ENCODE measurements at regions not wholly inside any gene's neighbourhood (a gene's known extent, or its start where the extent isn't known, plus 50 kb on each side); places are given as distances from the start of the nearest gene placed in this dataset.
"Not testable (repeated sequence)": the region's sequence is repeated elsewhere in the genome, so short reads cannot be mapped to it uniquely, and the experiment has no call there.

GRCh38 chr12:127145929-127146789 is 1120.8 kb upstream of the TMEM132C start:
- no peak overlapping the region for H3K4me3 ChIP-seq (ENCODE audit: low read length)
- no peak overlapping the region for H3K9ac ChIP-seq (ENCODE audit: low read depth, low read length)
- H3K4me1 ChIP-seq (ENCODE audit: insufficient read depth, low read length) = peaks cover 25% of the 10 kb centered on the region; the same call in 1 of the 2 replicates
- no peaks in the 10 kb centered on the region for H3K27me3 ChIP-seq (ENCODE audit: insufficient read depth, low read length)
- no peaks in the 10 kb centered on the region for H3K36me3 ChIP-seq (ENCODE audit: insufficient read depth, low read depth, low read length)
- H3K9me3 ChIP-seq (ENCODE audit: insufficient read depth, low read depth, low read length) = no peaks in the 10 kb centered on the region; the same call in 1 of the 2 replicates
- no peak overlapping the region for H3K27ac ChIP-seq (ENCODE audit: low read length)

- Histone ChIP-seq H3K9me3 (ENCODE audit: insufficient read depth, low read depth, low read length) (no peaks in the 10 kb centered on the region; the same call in 1 of the 2 replicates), H3K27ac (ENCODE audit: low read length) (peak overlapping the region; percentile 53), H3K27me3 (ENCODE audit: insufficient read depth, low read length) (no peaks in the 10 kb centered on the region), H3K36me3 (ENCODE audit: insufficient read depth, low read depth, low read length) (no peaks in the 10 kb centered on the region), H3K4me1 (ENCODE audit: insufficient read depth, low read length) (peaks cover 25% of the 10 kb centered on the region; the same call in 1 of the 2 replicates), H3K4me3 (ENCODE audit: low read length) (peak overlapping the region; percentile 11; the same call in 1 of the 2 replicates), H3K9ac (ENCODE audit: low read depth, low read length) (peak overlapping the region; percentile 33; the same call in 1 of the 2 replicates)
Observed at GRCh38 chr12:127146991-127147718, 1119.8 kb upstream of the TMEM132C start.

- peak overlapping the region; percentile 53 for H3K27ac ChIP-seq (ENCODE audit: low read length)
Observed at GRCh38 chr12:127147724-127148123, 1119.2 kb upstream of the TMEM132C start.

GRCh38 chr12:127148318-127148717 is 1118.7 kb upstream of the TMEM132C start:
- Histone ChIP-seq H3K27me3 (ENCODE audit: insufficient read depth, low read length) (no peaks in the 10 kb centered on the region), H3K9ac (ENCODE audit: low read depth, low read length) (peak overlapping the region; percentile 50; the same call in 1 of the 2 replicates), H3K9me3 (ENCODE audit: insufficient read depth, low read depth, low read length) (no peaks in the 10 kb centered on the region; the same call in 1 of the 2 replicates), H3K36me3 (ENCODE audit: insufficient read depth, low read depth, low read length) (no peaks in the 10 kb centered on the region), H3K4me3 (ENCODE audit: low read length) (no peak overlapping the region; the same call in 1 of the 2 replicates), H3K4me1 (ENCODE audit: insufficient read depth, low read length) (peaks cover 23% of the 10 kb centered on the region; the same call in 1 of the 2 replicates), H3K27ac (ENCODE audit: low read length) (peak overlapping the region; percentile 19)

More at GRCh38 chr12:127147724-127148123, 1119.2 kb upstream of the TMEM132C start:
- Histone ChIP-seq H3K4me3 (ENCODE audit: low read length) (peak overlapping the region; percentile 11; the same call in 1 of the 2 replicates), H3K36me3 (ENCODE audit: insufficient read depth, low read depth, low read length) (no peaks in the 10 kb centered on the region), H3K4me1 (ENCODE audit: insufficient read depth, low read length) (peaks cover 25% of the 10 kb centered on the region; the same call in 1 of the 2 replicates), H3K9me3 (ENCODE audit: insufficient read depth, low read depth, low read length) (no peaks in the 10 kb centered on the region; the same call in 1 of the 2 replicates), H3K9ac (ENCODE audit: low read depth, low read length) (peak overlapping the region; percentile 50; the same call in 1 of the 2 replicates), H3K27me3 (ENCODE audit: insufficient read depth, low read length) (no peaks in the 10 kb centered on the region)

GRCh38 chr12:127149226-127149964 is 1117.6 kb upstream of the TMEM132C start:
- no peaks in the 10 kb centered on the region for H3K36me3 ChIP-seq (ENCODE audit: insufficient read depth, low read depth, low read length)
- H3K27ac ChIP-seq (ENCODE audit: low read length) = no peak overlapping the region
- no peak overlapping the region for H3K9ac ChIP-seq (ENCODE audit: low read depth, low read length)
- no peaks in the 10 kb centered on the region; the same call in 1 of the 2 replicates for H3K9me3 ChIP-seq (ENCODE audit: insufficient read depth, low read depth, low read length)
- H3K4me3 ChIP-seq (ENCODE audit: low read length) = no peak overlapping the region
- H3K4me1 ChIP-seq (ENCODE audit: insufficient read depth, low read length) = peaks cover 22% of the 10 kb centered on the region; the same call in 1 of the 2 replicates
- no peaks in the 10 kb centered on the region for H3K27me3 ChIP-seq (ENCODE audit: insufficient read depth, low read length)

- H3K4me1 ChIP-seq (ENCODE audit: insufficient read depth, low read length) = peaks cover 22% of the 10 kb centered on the region; the same call in 1 of the 2 replicates
- H3K9me3 ChIP-seq (ENCODE audit: insufficient read depth, low read depth, low read length) = no peaks in the 10 kb centered on the region; the same call in 1 of the 2 replicates
- no peak overlapping the region for H3K4me3 ChIP-seq (ENCODE audit: low read length)
- no peaks in the 10 kb centered on the region for H3K36me3 ChIP-seq (ENCODE audit: insufficient read depth, low read depth, low read length)
- no peak overlapping the region for H3K27ac ChIP-seq (ENCODE audit: low read length)
- no peaks in the 10 kb centered on the region for H3K27me3 ChIP-seq (ENCODE audit: insufficient read depth, low read length)
- no peak overlapping the region for H3K9ac ChIP-seq (ENCODE audit: low read depth, low read length)
Observed at GRCh38 chr12:127150028-127150427, 1116.9 kb upstream of the TMEM132C start.

- H3K36me3 ChIP-seq (ENCODE audit: insufficient read depth, low read depth, low read length) = no peaks in the 10 kb centered on the region
- no peaks in the 10 kb centered on the region for H3K27me3 ChIP-seq (ENCODE audit: insufficient read depth, low read length)
- no peaks in the 10 kb centered on the region; the same call in 1 of the 2 replicates for H3K9me3 ChIP-seq (ENCODE audit: insufficient read depth, low read depth, low read length)
- H3K9ac ChIP-seq (ENCODE audit: low read depth, low read length) = no peak overlapping the region
- H3K4me1 ChIP-seq (ENCODE audit: insufficient read depth, low read length) = peaks cover 22% of the 10 kb centered on the region; the same call in 1 of the 2 replicates
- no peak overlapping the region for H3K4me3 ChIP-seq (ENCODE audit: low read length)
- no peak overlapping the region for H3K27ac ChIP-seq (ENCODE audit: low read length)
Observed at GRCh38 chr12:127150479-127150878, 1116.5 kb upstream of the TMEM132C start.

- peaks cover 22% of the 10 kb centered on the region; the same call in 1 of the 2 replicates for H3K4me1 ChIP-seq (ENCODE audit: insufficient read depth, low read length)
- H3K27me3 ChIP-seq (ENCODE audit: insufficient read depth, low read length) = no peaks in the 10 kb centered on the region
- H3K4me3 ChIP-seq (ENCODE audit: low read length) = no peak overlapping the region
- no peaks in the 10 kb centered on the region; the same call in 1 of the 2 replicates for H3K9me3 ChIP-seq (ENCODE audit: insufficient read depth, low read depth, low read length)
- H3K9ac ChIP-seq (ENCODE audit: low read depth, low read length) = no peak overlapping the region
- H3K27ac ChIP-seq (ENCODE audit: low read length) = no peak overlapping the region
- H3K36me3 ChIP-seq (ENCODE audit: insufficient read depth, low read depth, low read length) = no peaks in the 10 kb centered on the region
Observed at GRCh38 chr12:127150956-127151355, 1116.0 kb upstream of the TMEM132C start.

GRCh38 chr12:127153996-127154395 is 1113.0 kb upstream of the TMEM132C start:
- Histone ChIP-seq H3K27ac (ENCODE audit: low read length) (no peak overlapping the region), H3K36me3 (ENCODE audit: insufficient read depth, low read depth, low read length) (no peaks in the 10 kb centered on the region), H3K27me3 (ENCODE audit: insufficient read depth, low read length) (no peaks in the 10 kb centered on the region), H3K4me3 (ENCODE audit: low read length) (no peak overlapping the region), H3K9me3 (ENCODE audit: insufficient read depth, low read depth, low read length) (no peaks in the 10 kb centered on the region), H3K9ac (ENCODE audit: low read depth, low read length) (no peak overlapping the region), H3K4me1 (ENCODE audit: insufficient read depth, low read length) (peaks cover 8% of the 10 kb centered on the region; the same call in 1 of the 2 replicates)

GRCh38 chr12:127154830-127155229 is 1112.1 kb upstream of the TMEM132C start:
- not testable (repeated sequence) for H3K4me3 ChIP-seq (ENCODE audit: low read length); H3K9ac ChIP-seq (ENCODE audit: low read depth, low read length); H3K4me1 ChIP-seq (ENCODE audit: insufficient read depth, low read length); H3K9me3 ChIP-seq (ENCODE audit: insufficient read depth, low read depth, low read length); H3K36me3 ChIP-seq (ENCODE audit: insufficient read depth, low read depth, low read length); H3K27ac ChIP-seq (ENCODE audit: low read length); H3K27me3 ChIP-seq (ENCODE audit: insufficient read depth, low read length)

Measured in iPS-20b (cell line).